22Rv1 (cell line): ENCODE measurements at regions not wholly inside any gene's neighbourhood (a gene's known extent, or its start where the extent isn't known, plus 50 kb on each side); places are given as distances from the start of the nearest gene placed in this dataset.
"Not testable (repeated sequence)": the region's sequence is repeated elsewhere in the genome, so short reads cannot be mapped to it uniquely, and the experiment has no call there.

ENCODE experiments used
- H3K27ac ChIP-seq: fragments of 450-650 bp; 2 replicates; pipeline ENCODE4 v1.5.1; 2017
- CTCF ChIP-seq: fragments of 450-650 bp; IDR thresholded peaks from 2 replicates; pipeline ENCODE4 v1.5.1; 2017; ENCODE audit warnings: mild to moderate bottlenecking
- ZFX ChIP-seq: fragments of 450-650 bp; IDR thresholded peaks from 2 replicates; pipeline ENCODE4 v1.6.1; 2017; ENCODE audit warnings: antibody characterized with exemption, borderline replicate concordance

GRCh38 chr2:183901931-183902330 lies 696.4 kb upstream of the ZNF804A start:
- no peak overlapping the region for H3K27ac ChIP-seq
- TF ChIP-seq ZFX (no peak), CTCF (no peak)

GRCh38 chr2:183903026-183903425 lies 695.3 kb upstream of the ZNF804A start:
- H3K27ac ChIP-seq = no peak overlapping the region
- TF ChIP-seq CTCF (no peak), ZFX (no peak)

- H3K27ac ChIP-seq = not testable (repeated sequence)
Observed at GRCh38 chr2:183916041-183916440, 682.3 kb upstream of the ZNF804A start.

GRCh38 chr2:183919167-183919566 lies 679.2 kb upstream of the ZNF804A start:
- no peak overlapping the region for H3K27ac ChIP-seq
- TF ChIP-seq ZFX (no peak), CTCF (no peak)

GRCh38 chr2:183919926-183920325 lies 678.4 kb upstream of the ZNF804A start:
- TF ChIP-seq CTCF (no peak), ZFX (no peak)
- no peak overlapping the region for H3K27ac ChIP-seq

- no peak overlapping the region for H3K27ac ChIP-seq
- TF ChIP-seq ZFX = no peak
Observed at GRCh38 chr2:183925281-183925680, 673.0 kb upstream of the ZNF804A start.

GRCh38 chr2:183926433-183926832 lies 671.9 kb upstream of the ZNF804A start:
- TF ChIP-seq CTCF = no peak
- TF ChIP-seq ZFX = no peak
- H3K27ac ChIP-seq = no peak overlapping the region

GRCh38 chr2:183927406-183928325 lies 670.7 kb upstream of the ZNF804A start:
- H3K27ac ChIP-seq = no peak overlapping the region
- TF ChIP-seq CTCF (no peak), ZFX (no peak)
